GM18517 (cell line): ENCODE measurements at regions not wholly inside any gene's neighbourhood (a gene's known extent, or its start where the extent isn't known, plus 50 kb on each side); places are given as distances from the start of the nearest gene placed in this dataset.

Experiments used
- ATAC-seq: cut with Tn5 transposase; IDR thresholded peaks from one replicate; pipeline ENCODE4 v1.9.1; 2021; ENCODE audit warnings: mild to moderate bottlenecking, moderate library complexity; ENCODE audit not compliant: unreplicated experiment

DNA sequence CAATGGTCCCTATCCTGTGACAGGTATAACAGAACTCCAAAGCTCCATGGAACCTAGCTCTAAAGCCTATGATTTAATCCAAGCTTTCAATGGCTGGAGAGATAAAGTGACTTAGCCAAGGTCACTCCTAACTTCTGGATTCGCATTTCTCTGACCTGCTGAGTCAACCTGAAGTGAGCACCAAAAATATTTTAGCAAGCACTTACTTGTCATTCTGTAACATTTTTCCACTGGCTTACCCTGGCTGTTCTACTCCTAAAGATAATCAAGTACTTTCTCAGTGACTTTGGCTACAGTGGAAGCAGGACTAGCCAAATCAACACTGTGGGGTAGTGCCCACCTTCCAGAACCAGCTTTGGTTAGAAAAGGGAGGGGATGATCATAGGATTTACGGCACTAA lies 188.3 kb downstream of the OGFRL1 start:
- no peak for ATAC-seq

DNA sequence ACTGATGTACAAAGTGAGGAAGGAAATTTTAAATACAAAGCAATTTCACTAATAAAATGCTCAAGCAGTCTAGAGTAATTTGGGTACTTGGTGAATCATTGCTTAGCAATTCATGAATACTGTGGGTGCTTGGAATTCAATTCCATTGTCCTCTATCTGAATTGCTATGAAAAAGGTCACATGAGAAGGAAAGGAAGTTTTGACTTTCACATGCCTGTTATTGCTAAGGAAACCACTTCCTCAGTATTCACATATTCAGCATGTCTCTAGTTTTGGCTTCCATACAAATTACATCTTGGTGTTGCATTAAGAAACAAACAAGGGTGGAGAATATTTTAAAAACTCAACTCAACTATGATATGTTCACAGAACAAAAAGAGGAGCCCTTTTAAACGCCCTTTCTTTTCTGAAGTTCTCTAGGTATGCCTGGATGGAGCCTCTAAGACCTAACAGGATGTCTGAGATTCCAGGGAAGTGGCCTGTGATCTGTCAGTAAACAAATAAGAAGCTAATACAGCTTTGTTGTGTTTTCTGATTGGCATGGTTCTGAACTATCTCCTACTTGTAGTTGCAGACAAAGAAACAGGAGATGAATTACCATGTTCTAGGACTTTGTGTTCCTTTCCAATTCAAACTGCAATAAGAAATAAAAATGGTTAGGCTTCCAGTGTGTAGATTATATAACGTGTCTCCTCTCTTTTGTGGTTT lies 190.4 kb downstream of the OGFRL1 start:
- ATAC-seq: no peak

DNA sequence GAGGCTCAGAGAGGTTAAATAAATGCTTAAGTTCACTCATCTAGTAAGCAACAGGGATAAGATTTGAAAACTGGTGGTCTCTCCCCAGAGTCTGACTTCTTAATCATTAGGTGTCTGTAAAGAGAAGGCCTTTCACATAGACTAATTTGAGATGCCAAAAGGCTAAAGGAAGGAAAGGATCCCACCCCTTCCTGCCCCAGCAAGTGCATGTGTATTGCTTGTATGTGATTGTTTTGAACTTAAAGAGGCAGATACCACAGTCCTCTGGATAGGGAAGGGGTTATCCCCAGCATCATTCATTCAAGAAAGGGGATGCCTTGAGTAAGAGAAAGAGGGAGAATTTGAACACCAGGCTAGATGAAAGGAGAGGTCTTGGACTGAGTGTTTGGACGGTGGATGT lies 192.0 kb downstream of the OGFRL1 start:
- no peak for ATAC-seq

DNA sequence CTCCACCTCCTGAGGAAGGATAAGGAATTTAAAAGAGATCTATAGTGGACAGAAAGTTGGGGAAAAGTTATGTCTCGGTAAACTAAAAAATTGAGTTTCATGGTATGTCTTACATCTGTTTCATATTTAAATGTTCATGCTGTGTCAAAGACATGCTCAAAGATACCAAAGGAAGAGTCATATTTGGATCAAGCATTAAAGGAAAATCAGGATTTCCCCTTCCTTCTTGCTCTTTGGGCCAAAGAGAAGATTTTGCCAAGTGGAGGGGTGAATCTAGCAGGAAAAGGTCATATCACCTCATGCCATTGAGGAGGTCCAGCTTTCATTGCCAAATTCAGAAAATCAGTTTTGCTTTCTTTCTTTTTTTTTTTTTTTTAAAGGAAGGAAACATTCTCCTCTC lies 192.4 kb downstream of the OGFRL1 start:
- ATAC-seq: no peak

DNA sequence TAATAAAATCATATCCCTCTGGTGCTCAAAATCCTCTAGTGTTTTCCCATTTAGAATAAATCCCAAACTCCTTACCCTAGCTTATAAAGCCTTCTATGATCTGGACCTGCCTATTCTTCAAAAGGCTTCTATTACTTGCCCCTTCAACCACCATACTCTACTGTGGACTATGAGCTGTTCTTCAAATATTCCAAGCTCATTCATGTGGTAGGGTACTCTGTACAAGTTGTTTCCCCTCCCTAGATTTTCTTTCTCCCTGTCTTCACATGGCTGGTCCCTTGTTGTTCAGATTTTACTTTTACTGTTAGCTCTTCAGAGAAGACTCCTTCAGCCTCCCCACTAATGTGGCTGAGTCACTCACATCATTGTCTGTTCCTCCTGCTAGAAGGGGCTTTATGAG lies 193.2 kb downstream of the OGFRL1 start:
- ATAC-seq: no peak

DNA sequence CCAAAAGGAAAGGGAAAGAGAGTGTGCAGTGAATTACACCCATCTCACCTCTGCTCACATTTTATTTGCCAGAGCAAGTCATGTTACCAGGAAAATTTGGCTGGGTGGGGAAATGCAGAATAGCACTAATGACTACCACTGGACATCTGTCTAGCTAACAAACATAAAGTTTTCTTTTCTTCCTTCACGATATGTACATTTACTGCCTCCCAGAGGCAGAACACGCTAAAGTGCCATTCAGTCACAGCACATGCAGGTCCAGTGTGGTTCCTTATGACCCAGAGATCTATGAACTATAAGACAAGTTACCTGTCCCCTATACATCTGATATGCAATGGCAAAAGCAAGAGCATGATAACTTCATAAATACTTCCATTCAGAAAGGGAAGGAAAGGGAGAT lies 194.1 kb downstream of the OGFRL1 start:
- ATAC-seq: no peak

DNA sequence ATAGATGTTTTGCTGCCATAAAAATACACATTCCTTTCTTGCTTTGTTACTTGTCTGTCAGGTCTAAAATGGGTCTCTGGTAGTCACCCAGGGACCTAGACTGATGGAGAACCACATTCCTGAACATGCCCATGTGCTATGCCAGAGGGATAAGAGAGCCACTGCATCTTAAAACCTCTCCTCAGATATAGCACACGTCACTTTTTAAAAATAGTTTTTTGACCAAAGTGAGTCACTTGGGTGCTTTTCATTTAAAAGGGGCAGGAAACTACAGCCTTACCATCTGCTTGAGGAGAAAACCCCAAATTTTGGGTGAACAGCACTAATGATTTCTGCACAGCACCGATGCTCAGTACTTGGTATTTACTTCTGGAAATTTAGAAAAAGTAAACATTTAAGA lies 197.8 kb downstream of the OGFRL1 start:
- ATAC-seq: peak; percentile 50

DNA sequence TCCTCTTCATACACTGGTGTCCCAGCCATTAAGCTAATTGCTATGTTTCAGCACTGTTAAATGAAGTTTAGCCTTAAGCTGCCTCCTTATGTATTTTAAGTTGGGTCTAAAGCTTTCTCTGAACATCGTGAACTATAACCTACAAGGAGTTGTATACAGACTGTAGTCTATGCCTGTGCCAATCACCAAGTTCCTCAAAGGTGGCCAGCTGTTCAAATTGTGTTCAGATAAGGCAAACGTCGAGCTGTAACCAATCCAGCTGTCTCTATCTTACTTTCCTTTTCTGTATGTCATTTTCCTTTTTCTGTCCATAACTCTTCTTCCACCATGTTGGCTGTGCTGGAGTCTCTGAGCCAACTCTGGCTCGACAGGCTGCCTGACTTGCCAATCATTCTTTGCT lies 199.6 kb downstream of the OGFRL1 start:
- no peak for ATAC-seq

DNA sequence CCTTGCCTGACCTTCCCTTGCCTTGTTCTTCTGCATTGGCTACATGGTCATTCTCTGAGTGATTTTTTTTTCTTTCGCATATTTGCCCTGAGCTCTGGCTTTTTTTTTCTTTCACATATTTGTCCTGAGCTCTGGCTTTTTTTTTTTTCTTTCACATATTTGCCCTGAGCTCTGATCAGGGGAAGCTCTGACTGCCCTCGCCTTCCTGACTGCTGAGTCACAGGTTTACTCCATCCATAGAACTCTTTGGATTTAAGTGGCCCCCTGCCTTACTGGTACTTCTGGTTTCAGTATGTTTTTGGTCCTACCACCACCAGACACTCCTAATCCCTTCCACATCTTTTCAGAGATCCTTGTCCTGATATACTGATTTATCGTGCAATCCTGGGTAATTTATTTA lies 201.1 kb downstream of the OGFRL1 start:
- ATAC-seq: no peak

DNA sequence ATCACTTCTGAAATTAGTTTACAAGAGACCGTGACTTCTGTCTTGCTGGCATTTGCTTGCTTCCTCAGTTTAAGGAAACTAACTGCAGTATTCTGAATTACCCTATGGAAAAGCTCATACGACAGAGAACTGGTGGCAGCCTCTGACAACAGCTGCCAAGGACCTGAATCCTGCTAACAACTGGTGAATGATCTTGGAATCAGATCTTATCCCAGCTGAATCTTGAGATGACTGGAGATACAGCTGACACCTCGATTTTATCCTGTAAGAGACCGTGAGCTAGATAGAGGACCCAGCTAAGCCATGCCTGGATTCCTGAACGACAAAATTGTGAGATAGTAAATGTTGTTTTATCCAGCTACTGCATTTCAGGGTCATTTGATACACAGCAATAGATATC lies 202.3 kb downstream of the OGFRL1 start:
- ATAC-seq: no peak

DNA sequence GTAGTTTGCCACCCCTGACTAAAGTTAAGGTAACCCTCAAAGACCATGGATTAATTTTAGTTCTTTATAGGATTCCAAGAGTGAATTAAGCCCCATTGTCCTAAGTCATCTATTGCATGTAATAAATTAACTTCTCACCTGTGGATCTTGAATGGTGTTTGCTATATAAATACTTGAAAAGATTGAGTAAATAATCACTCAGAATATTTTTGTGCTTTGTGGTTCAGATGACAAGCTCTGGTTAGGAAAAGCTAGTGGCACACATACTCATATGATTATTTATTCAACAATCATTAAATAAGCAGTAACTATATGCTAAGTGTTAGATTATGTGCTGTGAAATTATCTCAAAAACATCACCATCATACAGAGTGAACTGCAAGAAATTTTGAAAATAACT lies 203.2 kb downstream of the OGFRL1 start:
- no peak for ATAC-seq

DNA sequence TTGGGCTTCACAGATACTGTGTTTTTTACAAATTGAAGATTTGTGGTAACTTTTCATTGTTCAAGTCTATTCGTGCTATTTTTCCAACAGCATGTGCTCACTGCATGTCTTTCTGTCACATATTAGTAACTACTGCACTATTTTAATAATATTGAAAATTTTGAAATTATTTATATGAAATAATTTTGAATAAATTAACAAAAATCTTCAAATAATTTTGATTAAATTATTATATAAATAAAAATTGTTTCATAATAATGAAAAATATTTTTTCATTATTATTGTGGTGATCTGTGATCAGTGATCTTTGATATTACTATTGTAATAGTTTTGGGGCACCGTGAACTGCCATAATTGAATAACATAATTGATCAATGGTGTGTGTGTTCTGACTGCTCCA lies 204.1 kb downstream of the OGFRL1 start:
- ATAC-seq: no peak

DNA sequence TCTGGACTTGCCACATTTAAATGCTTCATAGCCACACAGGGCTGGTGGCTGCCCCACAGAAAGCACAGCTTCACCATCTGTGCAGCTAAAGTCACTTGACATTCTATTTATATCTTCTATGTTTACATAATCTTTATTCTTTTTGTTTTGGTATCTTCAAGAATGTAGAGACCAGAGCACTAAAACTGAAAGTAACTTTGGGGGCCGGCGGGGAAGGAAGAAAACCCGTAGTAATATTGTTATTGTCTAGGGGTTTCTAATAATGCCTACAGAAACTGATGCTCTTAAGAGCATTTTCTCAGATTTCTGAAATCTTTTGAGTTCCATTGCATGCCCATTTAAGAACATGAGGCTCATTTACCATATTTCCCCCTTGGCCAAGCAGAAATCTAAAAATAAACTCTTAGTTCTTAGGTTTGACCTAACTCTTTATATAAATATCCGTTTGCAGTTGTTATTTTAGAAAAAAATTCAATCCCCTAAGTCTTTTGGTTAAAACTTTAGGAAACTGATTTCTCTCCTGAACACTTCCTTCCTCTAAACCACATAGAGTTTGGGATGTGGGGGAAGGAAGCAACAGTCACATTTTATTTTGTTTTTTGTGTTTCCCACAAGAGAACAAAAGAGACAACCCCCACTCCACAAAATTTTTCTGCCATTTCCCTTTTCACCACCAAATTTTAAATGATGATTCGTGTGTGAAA lies 207.6 kb downstream of the OGFRL1 start:
- peak; percentile 100 for ATAC-seq

DNA sequence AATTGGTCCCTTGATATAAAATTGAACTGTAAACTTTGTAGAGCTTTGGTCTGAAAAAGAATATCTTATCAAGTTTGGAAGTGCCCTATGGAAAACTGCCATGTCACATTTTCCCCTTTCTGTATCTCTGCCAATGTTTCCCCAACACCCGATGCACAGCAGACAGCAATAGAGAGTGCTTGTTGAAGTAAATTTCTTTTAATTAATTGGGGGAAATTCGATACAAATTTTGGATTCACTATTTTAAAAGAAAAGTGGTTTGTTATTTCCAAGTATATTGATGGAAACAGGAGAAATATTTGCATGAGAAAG lies 208.1 kb downstream of the OGFRL1 start:
- no peak for ATAC-seq

DNA sequence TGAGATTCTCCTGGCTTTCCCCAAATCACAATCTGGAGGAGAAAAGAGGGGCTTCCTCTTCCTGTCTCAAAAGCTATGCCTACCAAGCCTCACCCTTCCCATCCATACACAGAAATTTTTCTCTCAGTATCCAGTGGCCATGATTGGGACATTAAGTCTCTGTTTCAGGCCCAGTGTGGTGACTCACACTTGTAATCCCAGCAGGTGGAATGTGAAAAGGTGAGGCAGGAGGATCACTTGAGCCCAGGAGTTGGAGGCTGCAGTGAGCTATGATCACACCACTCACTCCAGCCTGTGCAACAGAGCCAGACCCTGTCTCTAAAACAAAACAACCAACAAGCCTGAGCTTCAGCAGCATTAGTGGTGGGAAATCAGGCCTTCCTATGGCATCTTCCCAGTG lies 210.0 kb downstream of the OGFRL1 start:
- no peak for ATAC-seq

DNA sequence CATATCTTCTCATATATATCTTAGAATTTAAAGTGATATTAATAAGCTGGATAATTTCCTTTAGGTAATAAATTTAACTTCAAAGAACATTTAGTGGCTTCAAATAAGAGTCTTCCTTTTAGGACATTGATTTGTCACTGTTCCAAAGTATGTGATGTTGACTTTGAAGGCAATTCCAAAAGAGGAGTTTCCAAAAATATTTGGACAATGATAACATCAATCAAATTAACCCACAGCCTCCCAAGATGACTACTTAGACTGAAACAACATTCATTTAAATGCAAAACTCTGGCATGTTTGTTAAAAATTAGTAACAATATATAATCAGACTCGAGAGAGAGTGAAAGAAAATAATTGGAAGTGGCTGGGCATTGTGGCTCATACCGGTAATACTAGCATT lies 211.1 kb downstream of the OGFRL1 start:
- no peak for ATAC-seq

DNA sequence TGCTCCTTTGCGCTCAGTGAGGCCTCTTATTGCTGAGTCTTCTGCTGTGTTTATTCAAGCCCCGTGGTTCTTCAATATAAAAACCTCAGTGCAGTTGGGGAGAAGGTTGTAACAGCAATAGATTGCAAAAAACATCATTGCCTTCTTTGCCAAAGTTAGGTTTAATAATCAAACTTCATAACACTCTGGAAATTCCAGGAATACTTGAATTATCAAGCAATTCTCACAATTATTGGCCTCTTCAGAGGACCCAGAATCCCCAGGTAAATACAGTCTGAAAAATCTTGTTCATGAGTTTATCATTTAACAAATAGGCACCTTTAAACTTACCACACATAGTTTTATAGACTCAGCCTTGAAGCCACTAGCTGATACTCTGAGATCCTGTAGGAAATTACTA lies 213.6 kb downstream of the OGFRL1 start:
- ATAC-seq: no peak

DNA sequence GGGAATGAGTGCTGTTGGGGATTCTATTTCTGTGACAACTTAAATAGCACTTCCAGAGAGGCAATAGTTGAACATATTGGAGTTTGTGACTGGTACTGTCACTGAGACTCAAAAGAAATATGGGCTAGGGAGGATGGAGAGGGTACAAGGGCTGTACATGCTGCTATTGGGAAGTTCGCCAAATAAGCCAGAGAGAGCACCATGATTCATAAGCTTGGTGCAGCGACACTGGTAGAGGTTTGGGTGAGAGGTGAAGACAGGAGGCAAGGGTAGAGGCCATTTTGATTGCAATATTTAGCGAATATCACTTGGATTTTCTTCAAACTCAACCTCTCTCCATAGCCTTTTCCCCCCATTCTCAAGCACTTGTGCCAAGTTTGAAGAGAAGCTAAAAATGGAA lies 214.3 kb downstream of the OGFRL1 start:
- ATAC-seq: no peak

DNA sequence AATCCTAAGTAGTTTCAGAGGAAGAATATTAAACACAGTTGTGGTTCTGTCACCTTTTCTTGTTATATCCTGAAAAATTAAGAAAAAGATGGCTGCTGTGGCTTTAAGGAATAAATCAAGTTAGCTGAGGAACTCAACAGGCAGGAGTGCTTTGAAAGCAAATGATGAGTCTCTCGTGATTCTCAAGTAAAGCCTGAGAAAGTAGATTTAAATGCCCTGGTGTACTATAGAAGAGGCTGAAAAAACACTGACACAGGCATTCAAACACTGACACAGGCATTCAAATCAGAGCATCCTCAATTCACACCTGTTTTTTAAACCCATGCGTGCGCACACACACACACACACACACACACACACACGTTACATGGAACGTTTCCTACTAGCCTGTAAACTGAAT lies 218.6 kb downstream of the OGFRL1 start:
- ATAC-seq: no peak

DNA sequence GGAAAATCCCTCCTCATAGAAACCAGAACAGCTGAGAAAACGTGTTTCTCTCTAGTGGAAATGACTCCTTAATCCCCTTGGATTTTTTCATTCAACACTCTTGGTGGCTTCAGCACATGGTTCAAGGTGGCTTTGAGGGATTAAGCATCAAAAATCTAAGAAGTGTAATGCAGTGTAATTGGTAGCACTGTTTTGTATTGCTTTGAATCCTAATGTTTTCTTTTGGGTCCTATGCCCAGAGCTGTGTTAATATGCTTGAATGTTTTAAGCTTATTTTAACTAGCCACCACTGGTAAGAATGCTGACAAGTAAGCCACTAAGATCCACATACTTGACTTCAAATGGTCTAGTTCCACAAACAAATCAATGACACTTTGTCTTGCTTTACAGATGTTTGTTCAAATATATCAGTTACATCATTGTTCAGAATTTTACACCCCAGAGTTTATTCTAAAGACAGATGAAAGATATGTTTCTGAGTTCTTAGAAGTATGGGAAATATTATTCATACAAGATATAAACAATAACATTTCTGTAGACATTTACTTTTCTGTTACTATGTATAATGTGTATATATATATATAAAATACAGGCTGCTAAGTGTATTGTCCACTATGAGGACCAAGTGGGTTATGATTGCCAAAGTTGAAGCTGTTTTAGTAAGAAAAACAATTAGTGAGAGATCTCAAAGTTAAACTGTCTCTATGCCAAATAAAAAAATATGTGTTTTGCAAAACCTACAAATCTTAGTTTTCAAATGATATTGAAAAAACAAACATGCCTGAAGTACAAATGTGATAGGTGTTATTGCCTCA lies 220.8 kb downstream of the OGFRL1 start:
- no peak for ATAC-seq

DNA sequence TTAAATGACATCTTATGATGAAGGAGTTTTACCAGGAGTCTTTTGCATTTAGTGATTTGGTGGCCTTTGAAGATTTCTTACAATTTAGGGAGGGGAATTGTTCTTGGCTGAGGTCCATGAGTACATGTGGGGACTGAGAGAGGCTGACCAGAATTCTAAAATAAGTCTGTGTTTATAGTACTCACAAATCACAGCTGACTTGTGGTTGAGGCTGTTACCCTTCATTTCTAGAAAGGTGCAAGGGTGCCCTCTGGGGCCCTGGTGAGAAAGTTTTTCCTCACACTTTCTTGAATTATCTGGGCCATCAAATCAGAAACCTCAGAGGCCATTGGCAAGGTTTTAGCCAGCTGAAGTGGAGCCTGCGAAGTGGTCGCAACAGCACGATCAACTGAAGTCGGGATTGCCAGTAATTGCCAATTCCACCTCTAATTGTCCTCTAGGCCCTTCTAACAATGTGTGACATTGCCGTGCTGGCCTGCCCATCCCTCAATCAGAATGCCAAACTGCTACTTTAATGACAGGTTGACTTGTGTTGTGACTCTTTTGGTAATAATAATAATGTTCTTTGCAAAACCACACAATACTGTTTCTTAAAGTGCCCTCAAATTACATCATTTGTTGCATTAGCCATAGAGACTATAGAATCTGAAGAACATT lies 221.6 kb downstream of the OGFRL1 start:
- ATAC-seq: peak; percentile 76

DNA sequence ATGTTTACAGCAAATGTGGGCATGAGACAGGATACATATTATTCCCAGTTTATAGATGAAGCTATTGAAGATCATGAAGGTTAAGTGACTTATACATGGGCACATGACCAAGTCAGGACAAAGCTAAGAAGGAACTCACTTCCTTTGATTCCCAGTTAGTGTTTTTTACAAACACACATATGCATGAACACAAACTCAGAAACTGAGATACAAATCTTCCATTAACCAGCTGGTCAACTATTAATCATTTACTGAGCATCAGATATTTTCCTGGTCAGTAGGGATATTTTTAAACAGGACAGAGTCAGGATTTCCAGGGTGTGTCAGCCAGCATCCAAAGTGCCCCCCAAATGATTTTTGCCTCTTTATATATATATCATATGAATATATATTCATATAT lies 222.2 kb downstream of the OGFRL1 start:
- ATAC-seq: no peak
